ENCODE measurements at regions not wholly inside any gene's neighbourhood (a gene's known extent, or its start where the extent isn't known, plus 50 kb on each side); places are given as distances from the start of the nearest gene placed in this dataset.

- TF ChIP-seq POLR2A (IDR thresholded peaks at IDR 0.05) (no peak), POLR2AphosphoS5 (IDR thresholded peaks at IDR 0.05) (no peak)
Measured at GRCh38 chr21:20852866-20853265, 145.3 kb upstream of the NCAM2 start.
